NCI-H2081 treated with DMSO at 0.1 percent for 48 hours (cell line): ENCODE measurements at regions not wholly inside any gene's neighbourhood (a gene's known extent, or its start where the extent isn't known, plus 50 kb on each side); places are given as distances from the start of the nearest gene placed in this dataset.

Experiments
- DNase-seq: peaks from one replicate; lab custom pipeline; 2025; lab: John Stamatoyannopoulos, UW

DNA sequence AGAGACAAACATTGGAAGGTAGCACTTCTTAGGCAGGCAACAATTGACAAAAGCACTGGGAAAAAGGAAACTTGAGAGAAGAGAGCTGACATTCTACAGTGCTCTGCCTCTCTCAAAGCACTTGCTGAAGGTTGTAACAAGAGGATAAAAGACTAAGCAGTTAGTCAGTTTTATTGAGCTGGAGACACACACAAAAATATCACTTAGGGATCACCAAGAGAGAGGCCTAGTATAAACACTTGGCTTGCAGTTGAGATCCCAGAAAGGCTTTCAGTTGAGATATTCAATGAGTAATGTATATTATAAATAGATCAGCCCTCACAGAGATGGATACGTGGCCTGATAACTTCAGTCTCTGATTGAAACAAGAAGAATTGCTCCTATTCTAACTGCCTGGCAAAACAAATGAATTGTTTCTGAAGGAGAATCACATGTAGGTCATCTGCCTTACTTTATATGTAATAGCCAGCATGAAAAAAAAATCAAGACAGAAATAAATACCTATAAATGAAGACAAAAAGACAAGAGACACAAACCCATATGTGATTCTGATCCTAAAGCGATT, 747.2 kb upstream of the MAN1A1 start:
- DNase-seq, result no peak

DNA sequence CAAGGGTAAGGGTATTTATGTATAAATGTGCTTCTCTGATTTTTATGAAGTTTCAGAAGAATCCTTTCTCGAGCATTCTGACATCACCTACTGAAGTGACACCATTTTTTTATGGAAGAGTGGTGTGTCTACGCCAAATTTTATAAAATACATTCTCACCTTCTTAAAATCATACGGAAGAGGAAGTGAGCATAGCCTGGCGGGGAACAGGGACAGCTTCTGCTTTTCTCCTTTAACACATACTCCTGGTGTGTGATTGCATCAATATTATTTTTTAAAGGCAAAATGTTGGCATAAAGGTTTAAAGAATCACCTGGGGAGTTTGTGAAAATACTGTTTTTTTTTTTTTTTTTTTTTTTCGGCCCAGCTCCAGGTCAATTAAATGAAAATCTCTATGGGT, 733.6 kb upstream of the MAN1A1 start:
- no peak for DNase-seq

DNA sequence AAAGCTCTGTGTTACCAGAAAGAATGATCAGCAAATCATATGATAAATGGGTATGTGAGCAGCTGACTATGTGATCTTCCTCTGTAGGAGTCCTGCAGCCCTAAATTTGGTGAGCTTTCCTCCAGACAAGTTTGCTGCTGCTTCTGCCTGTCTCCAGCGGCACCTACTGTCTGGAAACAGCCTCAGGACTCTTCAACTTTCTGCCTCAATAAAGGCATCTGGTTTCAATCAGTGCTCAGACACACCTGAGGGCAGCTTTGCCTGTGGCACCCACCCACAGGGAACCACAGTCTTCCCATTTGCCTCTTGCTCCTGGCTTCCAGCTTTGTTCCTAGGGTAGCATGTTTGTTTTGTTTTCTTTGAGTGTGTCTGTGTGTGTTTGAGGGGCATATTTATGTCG, 727.9 kb upstream of the MAN1A1 start:
- DNase-seq, result no peak

DNA sequence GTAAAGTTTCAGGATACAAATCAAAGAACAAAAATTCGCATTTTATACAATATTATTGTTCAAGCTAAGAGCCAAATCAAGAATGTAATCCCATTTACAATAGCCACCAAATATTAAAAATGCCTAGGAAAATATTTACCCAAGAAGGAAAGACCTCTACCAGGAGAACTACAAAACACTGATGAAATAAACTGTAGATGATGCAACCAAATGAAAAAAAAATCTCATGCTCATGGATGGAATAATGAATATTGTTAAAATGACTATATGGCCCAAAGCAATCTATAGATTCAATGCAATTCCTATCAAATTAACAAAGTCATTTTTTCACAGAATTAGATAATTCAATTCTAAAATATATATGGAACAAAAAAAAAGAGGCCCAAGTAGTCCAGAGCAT, 708.8 kb upstream of the MAN1A1 start:
- no peak for DNase-seq

DNA sequence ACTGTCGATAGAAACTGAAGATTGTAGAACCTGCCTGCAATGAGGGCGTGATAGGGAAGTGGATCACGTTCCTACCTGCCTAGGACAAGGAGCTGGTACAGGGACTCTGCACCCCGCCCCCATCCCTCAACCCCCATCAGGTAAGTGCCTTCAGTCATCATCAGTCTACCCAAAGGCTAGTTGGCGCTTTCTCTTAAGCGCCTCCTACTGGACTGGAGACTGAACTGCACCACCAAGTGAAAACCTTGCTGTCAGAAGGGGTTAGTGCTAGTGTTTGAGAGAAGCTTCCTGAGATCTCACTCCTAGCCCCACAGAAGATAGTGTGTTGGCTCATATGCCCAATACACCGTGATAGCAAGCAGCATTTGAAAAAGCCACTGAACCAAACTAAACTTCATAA, 706.5 kb upstream of the MAN1A1 start:
- no peak for DNase-seq

DNA sequence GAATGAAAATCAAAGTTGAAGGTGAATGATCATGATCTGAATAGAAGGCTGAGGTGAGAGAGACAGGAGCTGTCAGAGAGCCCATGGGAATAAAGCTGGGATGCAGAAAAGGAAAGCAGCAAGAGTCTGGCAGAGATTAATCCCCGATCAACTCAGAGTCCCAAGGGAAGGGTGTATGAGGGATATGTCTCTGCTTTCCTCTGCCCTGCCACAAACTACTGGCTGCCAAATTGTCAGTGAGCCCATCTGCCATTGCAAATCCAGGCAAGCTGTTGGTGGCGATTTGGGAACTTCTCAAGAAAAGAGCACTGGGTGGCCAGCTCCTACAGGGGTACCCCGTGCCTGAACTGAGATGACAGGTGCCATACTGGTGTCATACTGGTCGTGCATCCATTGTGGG, 705.5 kb upstream of the MAN1A1 start:
- DNase-seq, result no peak

DNA sequence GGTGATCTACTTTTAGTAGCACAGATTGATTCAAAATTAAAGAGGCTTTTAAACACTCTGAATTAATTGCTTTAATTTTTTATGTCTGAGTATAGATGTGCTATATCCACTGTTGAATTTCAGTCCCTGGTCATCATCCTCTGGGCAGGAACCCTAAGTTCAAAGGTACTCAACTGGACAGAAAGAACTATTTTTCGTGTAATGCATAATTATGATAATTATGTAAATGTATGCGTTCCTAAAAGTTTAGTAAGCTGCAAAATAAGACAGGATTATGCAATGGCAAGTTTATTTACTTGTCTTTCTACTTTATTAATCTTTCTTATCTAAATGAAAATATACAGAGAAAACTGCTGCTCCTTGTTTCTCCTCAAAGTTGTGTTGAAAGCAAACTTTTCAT, 690.1 kb upstream of the MAN1A1 start:
- DNase-seq, result no peak

DNA sequence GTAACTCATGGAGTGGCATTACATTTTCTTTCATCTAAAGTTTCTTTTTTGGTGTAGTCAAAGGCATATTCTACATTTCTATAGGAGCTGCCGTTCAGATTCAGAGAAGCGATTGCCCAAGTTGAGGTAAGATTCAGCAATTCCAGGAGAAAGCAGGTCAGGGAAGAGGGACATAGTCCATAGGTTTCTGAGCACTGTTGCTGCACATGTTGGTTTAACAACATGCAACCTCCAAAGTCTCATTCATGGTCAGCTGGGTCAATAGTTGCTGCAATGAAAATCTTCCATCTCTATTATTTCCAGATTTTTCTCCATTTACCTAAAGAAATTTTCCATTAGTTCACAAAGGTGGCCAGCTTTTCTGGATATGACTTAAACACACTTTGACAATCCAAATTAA, 682.3 kb upstream of the MAN1A1 start:
- DNase-seq, result no peak

DNA sequence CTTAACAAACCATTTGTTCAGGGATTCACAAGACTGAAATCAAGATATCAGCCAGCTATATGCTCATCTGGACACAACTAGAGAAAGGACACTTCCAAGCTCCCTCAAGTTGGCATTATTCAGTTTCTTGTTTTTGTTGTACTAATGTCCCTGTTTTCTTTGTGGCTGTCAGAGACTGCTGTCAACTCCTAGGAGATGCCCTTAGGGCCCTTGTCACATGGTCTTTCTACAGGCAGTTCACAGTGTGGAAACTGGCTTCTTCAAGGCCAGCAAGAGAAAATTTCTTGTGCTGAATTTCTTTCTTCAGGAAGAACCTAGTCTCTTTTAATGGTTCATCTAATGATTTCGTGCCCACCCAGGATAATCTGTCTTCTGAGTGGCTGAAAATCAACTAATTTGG, 677.2 kb upstream of the MAN1A1 start:
- no peak for DNase-seq

DNA sequence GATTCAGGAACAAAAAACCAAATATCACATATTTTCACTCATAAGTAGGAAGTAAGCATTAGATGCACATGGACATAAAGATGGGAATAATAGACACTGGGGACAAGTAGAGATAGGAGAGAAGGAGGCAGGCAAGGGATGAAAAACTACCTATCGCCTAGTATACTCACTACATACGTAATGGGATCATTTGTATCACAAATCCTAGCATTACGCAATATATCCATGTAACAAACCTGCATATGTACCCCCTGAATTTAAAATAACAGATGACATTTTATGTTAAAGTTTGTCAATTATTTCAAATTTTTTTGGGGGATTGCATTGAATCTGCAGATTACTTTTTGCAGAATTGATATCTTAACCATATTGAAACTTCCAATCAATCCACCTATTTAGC, 660.5 kb upstream of the MAN1A1 start:
- DNase-seq, result no peak

DNA sequence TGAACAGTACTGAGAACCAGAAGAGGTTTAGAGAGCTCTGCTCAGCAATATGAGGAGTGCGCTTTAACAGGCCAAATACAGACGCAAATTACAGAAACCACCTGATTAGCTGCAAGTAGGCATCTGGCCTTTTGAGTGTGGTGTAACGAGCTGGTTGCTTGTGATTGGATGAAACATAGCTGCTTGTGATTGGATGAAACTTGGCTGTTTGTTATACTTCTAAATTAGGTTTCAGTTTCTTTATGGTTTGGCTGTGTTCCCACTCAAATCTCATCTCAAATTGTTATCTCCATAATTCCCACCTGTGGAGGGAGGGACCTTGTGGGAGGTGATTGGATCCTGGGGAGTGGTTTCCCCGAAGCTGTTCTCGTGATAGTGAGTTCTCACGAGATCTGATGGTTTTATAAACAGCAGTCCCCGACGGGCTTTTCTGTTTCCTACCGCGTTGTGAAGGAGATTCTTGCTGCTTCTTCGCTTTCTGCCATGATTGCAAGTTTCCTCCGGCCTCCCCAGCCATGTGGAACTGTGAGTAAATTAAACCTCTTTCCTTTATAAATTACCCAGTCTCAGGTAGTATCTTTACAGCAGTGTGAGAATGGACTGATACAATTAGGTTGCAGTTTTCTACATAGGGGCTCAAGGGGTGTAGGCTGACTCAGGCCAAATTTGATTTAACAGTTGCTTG, 655.9 kb upstream of the MAN1A1 start:
- DNase-seq, result peak; percentile 5

DNA sequence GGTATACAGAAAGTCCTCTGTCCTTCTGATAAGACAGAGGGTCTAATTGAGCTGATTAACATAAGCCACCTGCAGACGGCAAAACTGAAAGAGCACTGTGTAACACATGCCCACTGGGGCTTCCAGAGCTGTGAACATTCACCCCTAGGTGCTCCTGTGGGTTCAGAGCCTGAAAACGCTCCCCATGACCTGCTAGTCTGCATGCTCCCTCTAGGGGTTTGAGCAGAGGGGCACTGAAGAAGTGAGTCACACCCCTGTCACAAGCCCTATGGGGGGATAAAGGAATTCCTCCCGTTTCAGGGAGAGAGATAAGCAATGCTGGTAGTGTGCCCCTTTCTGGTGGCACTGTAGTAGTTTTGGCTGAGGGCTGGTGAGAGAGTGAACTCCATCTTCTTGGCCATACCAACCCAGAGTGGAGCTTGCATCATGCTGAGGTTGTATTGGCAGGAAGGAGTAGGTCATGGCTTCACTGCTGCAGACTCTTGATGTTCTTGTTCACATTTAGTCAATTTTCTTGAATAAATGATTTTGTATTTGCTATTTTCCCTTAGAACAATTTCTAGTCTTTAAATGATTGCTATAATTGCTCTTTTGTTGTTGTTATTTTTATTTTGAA, 637.5 kb upstream of the MAN1A1 start:
- DNase-seq, result no peak

DNA sequence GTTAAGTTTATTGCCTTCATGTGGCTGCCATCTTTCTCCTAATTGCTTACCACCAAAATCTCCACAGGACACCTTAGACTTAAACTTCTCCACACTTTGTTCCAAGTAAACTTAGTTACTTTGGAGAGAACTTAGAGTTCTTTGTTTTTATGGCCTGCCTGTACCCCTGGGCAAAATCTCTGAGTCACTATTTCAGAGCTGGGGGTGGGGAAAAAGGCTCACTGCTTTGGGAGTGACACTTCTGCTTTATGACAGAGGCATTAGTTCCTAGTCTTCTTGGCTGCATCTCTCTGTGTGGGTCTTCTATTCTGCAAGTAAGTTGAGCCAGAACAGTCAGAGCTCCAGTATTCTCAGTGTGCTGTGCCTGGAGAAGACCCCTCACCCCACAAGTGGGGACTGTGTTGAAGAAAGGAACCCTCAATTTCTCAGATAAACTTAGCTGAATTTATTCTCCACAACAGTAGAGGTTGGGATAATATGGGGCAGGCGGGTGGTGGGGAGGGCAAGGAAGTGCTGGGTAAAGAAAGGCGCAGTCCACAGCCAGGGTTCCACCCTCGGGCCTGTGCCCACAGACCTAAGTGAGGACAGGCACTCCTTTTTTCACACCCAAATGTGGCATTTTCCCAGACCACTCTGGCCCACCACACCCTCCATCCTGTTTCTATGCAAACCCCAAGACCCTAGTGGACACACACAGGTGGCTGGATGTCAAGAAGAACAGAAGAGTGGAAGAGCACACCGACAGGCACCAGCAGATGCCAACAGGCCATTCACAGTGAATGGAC, 636.6 kb upstream of the MAN1A1 start:
- DNase-seq, result no peak

DNA sequence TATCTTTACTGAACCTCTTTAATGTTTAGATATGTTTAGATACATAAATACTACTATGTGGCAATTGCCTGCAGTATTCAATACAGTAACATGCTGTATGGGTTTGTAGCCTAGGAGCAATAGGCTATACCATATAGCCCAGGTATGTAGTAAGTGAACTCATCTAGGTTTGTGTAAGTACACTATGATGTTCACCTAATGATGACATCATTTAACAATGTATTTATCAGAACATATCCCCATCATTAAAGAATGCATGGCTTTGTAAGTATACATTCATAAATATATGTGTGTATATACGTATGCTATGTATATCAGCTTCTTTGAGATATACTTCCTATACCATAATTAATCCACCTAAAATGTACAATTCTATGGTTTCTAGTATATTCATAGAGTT, 631.2 kb upstream of the MAN1A1 start:
- DNase-seq, result no peak

DNA sequence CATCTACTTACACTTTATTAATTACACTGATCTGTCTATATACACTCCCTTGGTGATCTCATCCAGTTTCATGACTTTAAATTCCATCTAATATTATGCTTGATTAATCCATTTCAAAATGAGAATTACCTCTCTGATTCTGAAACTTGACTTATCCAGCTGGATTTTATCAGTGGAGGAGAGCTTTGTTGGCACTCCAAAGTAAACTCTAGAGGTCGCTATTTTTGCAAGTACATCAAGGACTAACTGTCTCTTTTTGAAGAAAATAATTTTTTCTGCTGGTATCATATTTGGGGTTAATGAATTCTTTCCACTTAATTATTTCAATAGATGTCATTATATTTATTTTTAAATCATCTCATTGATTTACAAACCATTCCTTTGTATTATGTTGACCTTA, 630.3 kb upstream of the MAN1A1 start:
- no peak for DNase-seq

DNA sequence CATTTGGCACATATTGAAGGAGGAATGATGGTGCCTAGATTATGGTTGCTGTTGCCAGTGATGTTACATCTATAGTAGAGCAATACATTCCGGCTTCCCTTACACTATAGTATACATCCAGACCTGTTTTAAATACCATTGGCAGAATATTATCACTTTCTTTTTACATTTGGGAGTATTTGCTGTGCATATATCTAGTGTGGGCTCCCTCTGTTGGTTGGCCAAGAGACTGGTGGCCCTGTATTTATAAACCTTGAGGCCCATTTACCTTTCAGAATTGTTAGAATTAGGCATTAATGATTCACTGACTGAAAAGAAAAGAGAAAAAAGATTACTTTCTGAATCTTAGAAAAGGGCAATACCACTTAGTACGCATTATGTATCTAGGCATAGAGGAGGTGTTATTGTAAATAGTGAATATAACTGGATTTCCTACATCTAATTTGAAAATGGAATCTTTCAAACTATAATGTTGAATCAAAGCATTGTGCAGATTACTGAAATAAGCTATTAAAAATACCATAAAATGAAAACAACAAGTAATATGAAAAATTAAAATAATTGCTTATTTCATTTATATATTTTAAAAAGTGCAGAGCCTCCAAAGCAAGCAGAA, 628.8 kb upstream of the MAN1A1 start:
- DNase-seq, result no peak

DNA sequence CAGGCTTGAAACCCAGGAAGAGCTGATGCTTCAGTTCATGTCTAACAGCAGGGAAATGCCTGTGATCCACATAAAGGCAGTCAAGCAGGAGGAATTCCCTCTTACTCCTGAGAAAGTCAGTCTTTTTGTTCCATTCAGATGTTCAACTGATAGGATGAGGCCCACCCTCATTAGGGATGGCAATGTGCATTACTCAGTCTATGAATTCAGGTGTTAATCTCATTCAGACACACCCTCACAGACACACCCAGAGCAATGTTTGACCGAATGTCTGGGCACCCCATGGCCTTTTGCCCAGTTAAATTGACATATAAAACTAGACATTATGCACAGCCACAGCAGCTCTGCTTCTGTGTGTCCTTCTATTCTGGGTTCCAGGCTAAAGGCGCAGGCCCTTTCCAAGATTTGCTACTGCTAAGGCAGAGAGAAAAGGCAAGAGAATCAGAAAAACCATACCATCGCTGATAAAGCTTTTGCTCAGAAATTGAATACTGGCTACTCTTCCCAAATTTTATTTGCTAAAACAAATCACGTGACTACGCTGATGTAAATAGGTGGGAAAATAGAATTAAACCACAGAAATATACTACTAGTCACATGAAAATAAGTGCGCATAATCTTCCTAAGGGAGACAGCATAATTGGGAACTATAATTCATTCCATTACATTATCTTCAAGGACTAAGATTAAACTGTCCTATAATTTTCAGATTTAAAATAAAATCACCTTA, 625.0 kb upstream of the MAN1A1 start:
- DNase-seq, result no peak

DNA sequence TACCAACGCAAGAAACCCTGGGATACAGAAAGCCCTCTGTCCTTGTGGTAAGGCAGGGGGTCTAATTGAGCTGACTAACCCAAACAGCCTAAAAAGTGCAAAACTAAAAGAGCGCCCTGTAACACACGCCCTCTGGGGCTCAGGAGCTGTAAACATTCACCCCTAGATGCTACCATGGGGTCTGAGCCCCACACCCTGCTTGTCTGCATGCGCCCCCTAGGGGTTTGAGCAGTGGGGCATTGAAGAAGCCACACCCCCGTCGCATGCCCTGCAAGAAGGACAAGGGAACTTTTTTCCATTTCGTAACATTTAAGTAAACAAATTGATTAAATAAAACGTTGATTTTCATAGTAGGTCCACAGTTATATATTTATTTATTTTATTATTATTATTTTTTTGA, 616.9 kb upstream of the MAN1A1 start:
- DNase-seq, result no peak

DNA sequence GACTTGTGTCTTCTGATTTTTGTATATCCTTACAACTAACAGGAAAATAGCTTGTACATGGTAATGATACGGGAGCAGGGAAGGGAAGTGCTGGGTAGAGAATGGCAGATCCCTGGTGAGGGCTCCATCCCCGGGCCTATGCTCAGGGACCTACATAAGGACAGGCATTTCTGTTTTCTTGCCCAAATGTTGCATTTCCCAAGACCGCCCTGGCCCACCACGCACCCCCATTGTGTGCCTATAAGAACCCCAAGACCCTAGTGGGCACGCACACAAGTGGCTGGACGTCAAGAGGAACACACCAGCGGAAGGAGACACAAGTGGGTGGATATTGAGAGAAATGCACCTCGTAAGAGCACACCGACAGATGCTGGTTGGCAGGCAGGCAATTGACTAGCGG, 616.3 kb upstream of the MAN1A1 start:
- no peak for DNase-seq

DNA sequence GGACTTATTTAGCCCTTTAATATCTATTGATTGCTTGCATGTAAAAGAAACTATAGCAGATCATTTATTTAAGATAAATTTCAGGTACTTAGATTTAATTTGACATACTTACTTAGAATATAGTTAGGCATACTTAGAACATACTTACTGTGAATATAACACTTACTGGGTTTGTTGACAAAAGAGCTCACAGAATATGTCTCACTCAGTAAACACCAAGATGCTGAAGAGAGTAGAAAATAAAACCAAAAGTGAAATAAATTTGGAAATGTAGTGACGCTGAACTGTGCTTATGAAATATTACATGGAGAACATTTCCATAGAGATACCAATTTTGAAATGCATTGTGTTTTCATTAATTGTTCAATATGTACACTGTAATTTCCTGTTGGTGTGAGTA, 615.4 kb upstream of the MAN1A1 start:
- no peak for DNase-seq

DNA sequence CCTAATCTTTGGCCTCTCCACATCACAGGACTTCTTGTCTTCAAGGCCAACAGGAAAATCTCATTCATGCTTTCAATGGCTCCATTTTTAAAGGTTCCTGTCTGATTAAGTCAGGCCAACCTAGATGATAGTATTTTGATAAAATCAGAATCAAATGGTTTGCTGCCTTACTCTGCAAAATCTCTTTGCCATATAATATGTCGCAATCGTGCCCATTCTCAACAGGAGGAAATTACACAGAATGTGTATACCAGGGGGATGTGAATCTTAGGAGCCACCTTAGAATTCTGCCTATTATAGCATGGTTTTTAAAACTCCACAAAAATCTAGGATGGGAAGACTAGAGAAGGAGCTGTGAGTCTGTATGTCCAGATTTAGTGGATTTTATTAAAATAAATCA, 612.9 kb upstream of the MAN1A1 start:
- no peak for DNase-seq

DNA sequence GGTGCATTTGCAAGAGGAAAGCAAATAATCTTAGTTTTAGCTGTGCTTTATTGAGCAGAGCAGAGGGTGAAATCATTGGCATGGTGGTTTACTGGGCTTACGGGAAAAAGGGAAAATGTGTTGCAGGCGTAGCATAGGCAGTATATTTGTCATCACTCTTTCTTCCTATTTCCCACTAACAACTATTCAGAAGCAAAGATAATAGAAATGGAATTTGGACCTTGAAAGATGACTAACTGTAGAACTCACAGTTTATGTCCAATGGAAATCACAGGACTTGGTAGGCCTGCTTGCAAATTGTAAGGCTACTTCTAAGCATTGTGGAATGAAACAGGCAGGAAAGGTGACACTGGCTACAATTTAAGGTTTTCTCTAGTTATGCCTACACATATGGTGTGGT, 611.9 kb upstream of the MAN1A1 start:
- no peak for DNase-seq
